CD4-positive, alpha-beta T cell treated with Interleukin-15 for 4 hours (primary cell): ENCODE measurements at regions not wholly inside any gene's neighbourhood (a gene's known extent, or its start where the extent isn't known, plus 50 kb on each side); places are given as distances from the start of the nearest gene placed in this dataset.

Source experiments
- DNase-seq: peaks from one replicate; pipeline ENCODE4 v3.0.0-alpha.2; 2020; ENCODE audit warnings: low spot score

DNA sequence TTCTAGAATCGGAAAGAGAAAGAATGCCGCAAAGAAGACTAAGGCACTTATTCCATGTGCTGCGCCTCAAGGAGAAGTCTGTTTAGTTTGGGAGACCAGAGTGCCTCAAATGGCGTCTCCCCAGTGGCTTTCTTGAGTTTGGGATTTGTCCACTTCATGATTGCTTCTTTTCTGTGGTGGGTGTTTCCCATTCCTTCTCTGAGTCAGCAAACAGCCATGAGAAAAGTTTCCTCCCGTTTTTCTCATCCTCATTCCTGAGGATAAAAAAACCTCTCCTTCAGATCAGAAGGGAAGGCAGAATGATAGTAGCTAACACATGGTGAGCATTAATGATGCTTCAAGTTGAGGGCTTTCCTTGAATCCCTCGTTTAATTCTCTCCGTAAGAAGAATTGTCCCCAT lies 275.9 kb upstream of the WWC1 start:
- DNase-seq = no peak

DNA sequence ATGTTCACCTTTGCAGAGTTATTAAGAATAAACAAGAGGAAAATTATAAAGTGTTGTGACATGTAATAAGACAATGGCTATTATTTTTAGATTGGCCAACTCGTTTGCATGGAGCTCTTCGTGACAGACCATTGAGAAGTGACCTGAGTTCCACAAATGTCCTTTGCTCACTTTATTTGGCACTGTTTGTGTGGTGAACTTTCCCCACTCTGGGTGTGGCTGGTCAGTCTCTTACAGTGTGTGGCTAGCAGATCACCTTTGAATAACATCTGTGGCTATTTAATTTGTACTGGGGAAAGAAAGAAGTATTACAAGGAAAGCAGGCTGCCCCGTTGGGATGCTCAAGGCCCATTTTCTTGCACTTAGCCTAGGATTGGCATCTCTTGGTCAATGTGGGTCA lies 274.1 kb upstream of the WWC1 start:
- no peak for DNase-seq

GRCh38 chr5:168019143-168019542 lies 272.3 kb upstream of the WWC1 start:
- DNase-seq = no peak

DNA sequence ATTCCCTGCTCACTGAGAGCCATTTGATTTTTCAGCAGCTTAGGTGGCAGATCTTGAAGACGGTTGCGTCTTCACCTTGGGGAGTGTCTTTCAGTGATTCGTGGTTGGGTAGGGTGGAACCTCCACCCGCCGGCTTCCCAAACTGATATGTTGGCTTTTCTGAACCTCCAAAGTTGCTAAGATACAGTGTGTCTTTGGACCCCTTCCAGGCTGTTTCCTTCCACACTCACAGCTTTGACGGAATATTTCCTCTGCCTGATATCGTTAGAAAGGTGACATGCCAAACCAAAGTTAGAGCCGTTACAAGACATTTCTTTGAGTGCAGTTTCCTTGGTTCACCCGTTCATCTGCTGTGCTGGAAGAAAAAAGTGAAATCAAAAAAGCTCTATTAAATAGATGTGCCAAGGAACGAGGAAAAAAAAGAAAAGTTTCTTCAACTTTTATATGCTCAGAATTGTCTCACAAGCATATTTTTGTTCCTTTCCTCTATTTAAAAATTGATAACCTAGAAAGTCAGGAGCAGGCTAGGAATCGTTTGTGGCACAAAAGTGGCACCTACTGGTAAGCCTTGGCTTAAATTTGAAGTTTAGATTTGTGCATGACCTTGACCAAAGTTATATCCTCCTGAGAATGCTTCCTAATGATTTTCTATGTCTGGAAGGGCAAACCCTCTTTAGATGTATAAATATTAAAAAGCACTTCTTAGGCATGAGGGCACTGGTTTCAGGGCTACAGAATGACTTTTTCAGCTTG lies 270.7 kb upstream of the WWC1 start:
- no peak for DNase-seq

DNA sequence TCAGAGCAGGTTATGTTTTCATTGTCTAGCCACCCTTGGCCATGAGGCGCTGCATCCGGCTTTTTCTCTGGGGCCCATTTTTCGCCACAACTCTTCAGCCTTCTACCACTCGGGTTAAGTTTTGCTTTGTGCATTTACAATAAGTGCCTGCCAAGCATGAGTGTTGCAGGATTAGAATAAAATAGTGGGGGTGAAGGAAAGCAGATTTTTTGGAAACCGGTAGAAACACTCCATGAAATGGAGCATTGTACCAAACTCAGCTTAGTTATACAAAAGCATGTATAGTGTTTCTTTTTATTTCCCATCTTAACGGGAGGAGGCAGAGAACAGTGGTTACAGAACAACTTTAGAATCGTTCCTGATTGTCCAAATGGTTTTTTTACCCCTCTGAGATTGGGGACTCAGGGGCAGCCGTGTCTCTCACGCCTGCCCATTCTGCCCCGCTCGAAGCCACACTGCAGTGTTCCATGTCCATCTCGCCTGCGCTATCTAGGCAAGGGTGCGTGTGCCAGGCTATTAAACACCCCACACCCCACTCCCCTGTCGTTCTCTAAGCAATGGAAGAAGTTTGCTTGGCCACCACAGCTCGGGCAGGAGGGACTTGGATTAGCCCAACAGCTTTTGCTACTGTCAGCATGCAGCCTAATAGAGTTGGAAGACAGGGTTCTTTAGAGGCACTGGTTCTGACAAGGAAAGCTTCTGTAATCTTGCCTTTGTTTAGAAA lies 268.8 kb upstream of the WWC1 start:
- no peak for DNase-seq

DNA sequence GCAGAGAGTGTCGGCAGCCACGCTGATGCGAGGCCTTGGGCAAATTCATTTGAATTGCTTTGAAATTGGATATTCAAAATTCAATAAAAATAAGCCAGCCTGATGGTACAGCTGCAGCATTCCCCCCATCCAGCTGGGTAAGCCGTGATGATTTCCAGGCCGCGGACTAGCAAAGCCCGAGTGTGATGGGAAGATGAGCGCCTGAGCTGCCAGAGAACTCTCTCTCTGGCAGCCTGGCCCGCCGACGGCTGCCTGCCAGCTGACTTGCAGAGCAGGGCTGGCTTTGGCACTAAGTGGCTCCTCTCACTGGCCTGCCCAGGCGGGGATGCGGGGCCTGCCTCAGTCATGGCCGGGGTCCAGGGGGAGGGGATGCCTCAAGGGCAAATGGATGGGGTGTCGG lies 268.3 kb upstream of the WWC1 start:
- DNase-seq = no peak

DNA sequence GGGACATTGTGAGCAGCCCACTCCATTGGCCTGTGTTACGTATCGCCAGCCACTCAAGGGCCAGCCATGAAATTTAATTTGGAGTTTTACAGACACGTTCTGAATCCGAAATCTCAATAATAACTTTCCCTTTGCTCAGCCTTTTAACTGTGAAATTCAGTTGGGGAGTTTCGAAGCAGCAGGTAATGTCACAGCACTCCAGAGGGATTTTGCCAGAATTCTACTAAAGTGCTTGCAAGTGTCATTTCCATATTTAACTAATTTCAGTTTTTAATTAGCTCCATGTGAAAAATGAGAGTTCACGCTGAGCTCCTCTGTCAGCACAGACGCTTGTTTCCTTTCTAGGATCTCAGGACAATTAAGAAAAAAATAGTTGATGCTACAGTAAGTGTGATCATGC lies 267.1 kb upstream of the WWC1 start:
- no peak for DNase-seq

DNA sequence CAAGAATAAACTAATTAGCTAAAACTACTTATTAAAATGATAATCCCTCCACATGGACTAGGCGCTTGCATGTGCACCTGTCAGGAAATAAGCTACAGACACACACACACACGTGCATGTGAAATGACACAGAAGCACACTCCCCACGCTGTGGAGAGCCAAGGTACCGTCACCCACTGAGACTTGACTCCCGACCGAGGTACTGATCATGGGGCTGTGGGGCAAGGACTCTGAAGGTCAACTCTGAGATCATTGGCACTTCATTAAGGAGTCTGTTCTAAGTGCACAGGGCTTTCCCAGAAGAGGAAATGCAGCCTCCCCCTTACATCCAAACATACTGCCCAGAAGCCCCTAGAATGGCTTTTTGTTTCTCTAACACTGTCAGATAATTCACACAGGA lies 264.4 kb upstream of the WWC1 start:
- no peak for DNase-seq

GRCh38 chr5:168030912-168031311 lies 260.5 kb upstream of the WWC1 start:
- DNase-seq = no peak

DNA sequence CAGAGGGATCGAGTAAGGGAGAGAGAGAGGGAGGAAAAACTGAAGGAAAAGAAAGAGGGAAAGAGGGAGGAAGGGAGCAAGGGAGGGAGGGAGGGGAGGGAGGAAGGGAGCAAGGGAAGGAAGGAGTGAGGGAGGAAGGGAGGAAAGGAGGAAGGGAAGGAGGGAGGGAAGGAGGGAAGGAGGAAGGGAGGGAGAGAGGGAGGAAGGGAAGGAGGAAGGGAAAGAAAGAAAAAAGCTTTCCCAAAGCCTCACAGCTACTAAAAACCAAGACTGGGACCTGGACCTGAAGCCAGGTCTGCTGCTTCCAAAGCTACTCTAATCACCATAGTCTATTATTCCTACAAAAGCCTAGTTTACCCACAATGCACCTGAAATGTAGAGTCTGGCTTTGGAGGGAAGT lies 259.8 kb upstream of the WWC1 start:
- DNase-seq = no peak

DNA sequence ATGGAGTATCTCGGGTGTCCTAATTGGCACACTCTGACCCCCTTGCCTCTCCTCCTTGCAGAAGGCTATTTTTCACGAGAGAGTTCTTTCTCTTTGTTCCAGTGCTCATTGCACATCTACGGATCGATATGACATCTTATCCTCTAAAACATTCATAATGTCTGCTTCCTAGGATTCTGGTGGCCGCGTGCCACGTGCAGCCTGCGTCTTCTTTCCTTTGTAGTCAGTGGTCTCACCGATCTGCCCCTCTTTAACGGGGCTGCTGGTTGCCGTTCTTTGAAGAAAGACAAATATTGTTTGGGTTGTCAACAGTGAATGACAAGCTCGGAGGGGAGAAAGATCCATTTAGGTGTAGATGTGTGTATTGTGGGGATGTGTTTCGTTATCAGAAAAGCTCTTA lies 252.4 kb upstream of the WWC1 start:
- no peak for DNase-seq

DNA sequence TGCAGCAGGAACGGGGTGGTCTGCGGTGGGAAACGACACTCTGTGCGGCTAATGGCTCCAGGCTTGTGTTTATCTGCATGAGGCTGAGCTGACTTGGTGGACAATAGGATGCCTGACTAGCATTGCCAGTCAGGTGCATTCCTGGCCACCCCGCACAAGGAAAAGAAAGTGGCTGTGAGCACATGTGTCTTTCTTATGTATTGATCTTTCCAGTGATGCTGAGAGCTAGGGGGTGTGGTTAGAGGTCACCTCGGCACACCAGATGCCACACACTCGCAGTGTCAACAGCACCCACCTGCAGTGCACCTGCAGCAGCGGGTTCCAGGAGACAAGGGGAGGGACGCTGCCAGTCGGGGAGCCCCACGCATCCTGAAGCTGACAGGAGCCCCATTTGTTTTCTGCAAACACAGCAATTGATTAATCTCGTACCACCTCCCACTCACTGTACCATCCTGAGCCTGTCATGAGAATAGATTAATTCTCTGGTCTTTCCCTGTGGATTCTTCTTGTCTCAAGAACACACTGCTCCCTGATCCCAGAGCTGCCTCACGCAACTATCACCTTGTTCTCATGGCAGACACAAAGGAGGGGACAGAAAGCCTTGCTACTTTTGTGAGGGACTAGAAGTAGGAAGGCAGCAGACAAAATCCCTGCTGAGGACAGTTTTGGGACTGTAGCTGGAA lies 251.7 kb upstream of the WWC1 start:
- no peak for DNase-seq

GRCh38 chr5:168041583-168041982 lies 249.9 kb upstream of the WWC1 start:
- DNase-seq = no peak

GRCh38 chr5:168042284-168043068 lies 249.0 kb upstream of the WWC1 start:
- no peak for DNase-seq

- DNase-seq = no peak
Measured at GRCh38 chr5:168046163-168046562, 245.3 kb upstream of the WWC1 start.

DNA sequence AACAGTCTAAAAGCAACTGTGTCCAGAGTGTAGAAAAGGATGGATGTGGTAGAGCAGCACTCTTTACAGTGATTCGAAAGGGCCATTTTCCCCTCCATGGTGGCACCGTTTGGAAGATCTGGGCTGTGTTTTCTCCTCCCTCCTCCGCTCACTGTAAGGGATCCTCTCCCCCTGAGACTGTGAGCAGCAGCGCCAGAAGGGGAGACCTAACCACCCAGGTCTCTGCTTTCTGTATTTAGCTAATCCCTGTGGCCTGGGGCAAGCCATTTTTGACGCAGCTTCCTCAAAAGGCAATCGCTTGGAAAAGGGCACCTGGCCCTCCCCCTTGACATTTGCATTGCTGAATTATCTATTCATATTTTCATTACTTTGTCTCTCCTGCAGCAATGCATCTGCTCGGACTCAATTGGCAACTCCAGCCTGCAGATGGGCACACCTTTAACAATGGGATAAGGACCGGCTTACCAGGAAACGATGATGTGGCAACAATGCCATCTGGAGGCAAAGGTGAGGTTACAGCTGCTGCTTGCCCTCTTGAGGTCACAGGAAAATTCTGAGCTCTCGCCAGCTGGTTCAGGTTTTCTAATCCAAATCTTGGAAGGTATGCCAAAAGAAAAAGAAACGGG lies 244.3 kb upstream of the WWC1 start:
- DNase-seq = no peak

DNA sequence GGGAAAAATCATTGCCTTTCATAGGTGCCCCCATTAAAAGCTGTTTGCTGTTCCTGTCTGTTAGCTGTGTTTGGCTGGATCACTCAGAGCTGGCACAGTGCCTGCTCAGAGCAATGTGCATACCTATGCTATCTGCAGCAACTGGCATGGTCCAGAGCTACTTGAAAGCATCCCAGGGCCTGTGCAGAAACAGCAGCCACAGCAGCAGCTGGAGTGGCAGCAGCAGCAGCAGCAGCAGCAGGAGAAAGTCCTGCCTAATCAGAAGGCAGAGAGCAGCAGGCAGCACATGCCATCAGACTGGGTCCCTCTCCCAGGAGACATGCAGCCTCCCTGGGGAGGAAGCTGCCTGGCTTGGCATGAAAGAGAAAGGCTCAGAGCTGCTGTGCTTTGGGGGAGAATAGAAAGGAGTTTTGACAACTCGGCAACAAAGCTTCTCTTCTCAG lies 243.8 kb upstream of the WWC1 start:
- no peak for DNase-seq

DNA sequence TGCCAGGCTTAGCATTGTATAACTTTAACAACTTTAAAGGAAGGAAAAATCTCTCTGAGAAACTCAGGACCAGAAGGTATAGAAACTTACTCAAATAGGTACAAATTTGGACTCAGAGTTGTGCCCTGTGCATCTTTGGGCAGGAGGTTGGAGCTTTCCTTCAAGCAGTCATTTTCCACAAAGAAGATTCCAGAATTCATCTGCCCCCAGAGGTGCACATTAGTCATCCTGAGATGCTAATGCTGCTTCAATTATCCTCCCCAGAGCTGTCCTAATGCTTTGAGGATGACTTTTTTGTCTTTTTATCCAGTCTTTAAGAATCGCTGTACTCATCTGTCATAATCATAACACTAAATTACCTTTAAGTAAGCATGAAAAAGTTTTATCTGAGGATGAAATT lies 243.0 kb upstream of the WWC1 start:
- DNase-seq = no peak

DNA sequence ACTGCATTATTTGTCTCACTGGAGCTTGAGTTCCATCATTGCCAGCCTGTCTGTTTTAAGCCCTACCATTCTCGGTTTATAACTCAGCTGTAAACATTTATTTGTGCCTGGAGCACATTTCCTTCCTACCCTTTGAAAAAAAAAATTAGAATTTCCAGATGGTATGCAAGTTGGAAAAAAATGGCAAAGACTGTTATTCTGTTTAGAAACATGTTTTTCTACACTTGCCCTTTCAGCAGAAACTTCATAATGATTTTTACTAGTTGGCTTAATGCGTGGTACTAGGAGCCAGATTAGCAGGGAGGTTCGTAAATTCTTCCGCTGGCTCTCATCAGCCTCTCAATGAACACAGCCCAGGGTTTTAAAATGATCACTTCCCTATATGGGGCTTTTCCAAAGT lies 238.8 kb upstream of the WWC1 start:
- no peak for DNase-seq

DNA sequence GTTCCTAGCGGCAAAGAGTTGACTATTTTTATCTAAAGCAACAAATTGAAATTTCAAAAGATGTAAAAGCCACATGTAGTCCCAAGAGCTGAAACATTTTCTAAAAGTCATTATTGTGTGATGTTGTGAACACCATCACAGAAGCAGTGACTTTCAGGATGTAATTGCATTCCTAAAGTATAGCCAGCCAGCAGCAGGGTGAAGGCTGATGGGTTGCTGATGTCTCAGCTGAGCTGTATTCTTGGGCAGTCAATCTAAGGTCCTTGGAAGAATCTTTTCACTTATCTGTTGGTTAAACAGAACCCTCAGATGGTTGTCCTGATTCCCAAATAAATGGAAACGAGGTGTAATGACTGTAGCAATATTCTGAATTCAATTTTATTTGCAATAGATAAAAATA lies 237.4 kb upstream of the WWC1 start:
- DNase-seq = no peak

GRCh38 chr5:168055141-168055683 lies 236.2 kb upstream of the WWC1 start:
- no peak for DNase-seq

DNA sequence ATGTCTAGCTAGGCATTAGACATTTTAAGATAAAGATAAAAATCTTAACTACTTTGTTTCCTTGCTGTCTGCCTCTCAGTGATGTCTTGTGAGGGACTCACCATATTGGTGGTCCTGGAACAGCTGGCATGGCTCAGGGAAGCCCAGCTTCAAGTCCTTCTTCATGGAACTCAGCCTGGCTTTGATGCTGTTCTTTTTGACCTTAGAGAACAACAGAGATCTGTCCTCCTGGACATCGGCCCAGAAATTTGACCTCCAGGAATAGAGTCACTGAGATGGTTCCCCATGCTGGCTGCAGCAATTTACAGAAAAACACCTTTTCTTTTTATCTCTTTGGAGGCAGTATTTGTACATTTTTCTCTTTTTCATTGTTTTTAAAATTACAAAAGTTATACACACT lies 235.5 kb upstream of the WWC1 start:
- DNase-seq = no peak
